H54 (cell line): ENCODE measurements at regions not wholly inside any gene's neighbourhood (a gene's known extent, or its start where the extent isn't known, plus 50 kb on each side); places are given as distances from the start of the nearest gene placed in this dataset.

ENCODE experiments used
- DNase-seq: peaks from one replicate; pipeline ENCODE4 v3.0.0; 2011; ENCODE audit warnings: low spot score, mixed read lengths; ENCODE audit not compliant: insufficient read length
- FAIRE-seq: peaks from 3 replicates; lab custom pipeline; 2011; peaks lifted over from hg19 to GRCh38; lab: Jason Lieb, UNC
- POLR2A ChIP-seq: IDR thresholded peaks from 2 replicates; pipeline ENCODE4 v1.6.1; 2011; ENCODE audit warnings: low read depth, mild to moderate bottlenecking, low read length

GRCh38 chr19:31930401-31930800, 415.0 kb upstream of the ZNF507 start:
- TF ChIP-seq POLR2A = no peak
- DNase-seq = no peak
- no peak for FAIRE-seq

- FAIRE-seq = no peak
- TF ChIP-seq POLR2A = no peak
- no peak for DNase-seq
Measured at GRCh38 chr19:31937983-31938382, 407.4 kb upstream of the ZNF507 start.

GRCh38 chr19:31938675-31939074, 406.7 kb upstream of the ZNF507 start:
- no peak for TF ChIP-seq POLR2A
- DNase-seq (no peak), FAIRE-seq (no peak)

GRCh38 chr19:31940396-31940795, 405.0 kb upstream of the ZNF507 start:
- TF ChIP-seq POLR2A = no peak
- no peak for FAIRE-seq
- DNase-seq = no peak

- no peak for TF ChIP-seq POLR2A
- FAIRE-seq (no peak), DNase-seq (no peak)
Measured at GRCh38 chr19:31943191-31943661, 402.2 kb upstream of the ZNF507 start.

- DNase-seq (no peak), FAIRE-seq (no peak)
- no peak for TF ChIP-seq POLR2A
Measured at GRCh38 chr19:31943778-31944177, 401.6 kb upstream of the ZNF507 start.

- no peak for TF ChIP-seq POLR2A
- DNase-seq = no peak
- no peak for FAIRE-seq
Measured at GRCh38 chr19:31944326-31944725, 401.1 kb upstream of the ZNF507 start.

GRCh38 chr19:31946491-31946890, 398.9 kb upstream of the ZNF507 start:
- no peak for DNase-seq
- TF ChIP-seq POLR2A = no peak
- no peak for FAIRE-seq

- FAIRE-seq (no peak), DNase-seq (no peak)
- no peak for TF ChIP-seq POLR2A
Measured at GRCh38 chr19:31947436-31948115, 397.8 kb upstream of the ZNF507 start.

GRCh38 chr19:31952693-31953092, 392.7 kb upstream of the ZNF507 start:
- no peak for FAIRE-seq
- DNase-seq = no peak
- TF ChIP-seq POLR2A = no peak

GRCh38 chr19:31955061-31955460, 390.3 kb upstream of the ZNF507 start:
- no peak for TF ChIP-seq POLR2A

GRCh38 chr19:31955884-31956283, 389.5 kb upstream of the ZNF507 start:
- no peak for DNase-seq
- TF ChIP-seq POLR2A = no peak
- no peak for FAIRE-seq

More at GRCh38 chr19:31955061-31955460, 390.3 kb upstream of the ZNF507 start:
- FAIRE-seq (no peak), DNase-seq (no peak)

GRCh38 chr19:31956771-31957392, 388.5 kb upstream of the ZNF507 start:
- FAIRE-seq (no peak), DNase-seq (no peak)
- no peak for TF ChIP-seq POLR2A

GRCh38 chr19:31957711-31958110, 387.7 kb upstream of the ZNF507 start:
- no peak for TF ChIP-seq POLR2A
- FAIRE-seq = no peak
- DNase-seq = no peak

GRCh38 chr19:31959527-31960018, 385.8 kb upstream of the ZNF507 start:
- no peak for TF ChIP-seq POLR2A
- FAIRE-seq = no peak
- no peak for DNase-seq

GRCh38 chr19:31960474-31960873, 384.9 kb upstream of the ZNF507 start:
- TF ChIP-seq POLR2A = no peak
- FAIRE-seq = no peak
- DNase-seq = no peak
